Right forelimb (tissue), 1 donor: ENCODE measurements at regions not wholly inside any gene's neighbourhood (a gene's known extent, or its start where the extent isn't known, plus 50 kb on each side); places are given as distances from the start of the nearest gene placed in this dataset.
"Not testable (repeated sequence)": the region's sequence is repeated elsewhere in the genome, so short reads cannot be mapped to it uniquely, and the experiment has no call there.

Source experiments
- DNase-seq: peaks from one replicate; pipeline ENCODE4 v3.0.0-alpha.2; 2018

GRCh38 chr1:30164693-30165092, 558.7 kb downstream of the MATN1 start:
- no peak for DNase-seq

- no peak for DNase-seq
These were observed 560.8 kb downstream of the MATN1 start for GRCh38 chr1:30162565-30162964.

GRCh38 chr1:30161953-30162352, 561.4 kb downstream of the MATN1 start:
- no peak for DNase-seq

GRCh38 chr1:30160999-30161689, 562.2 kb downstream of the MATN1 start:
- DNase-seq, result no peak

GRCh38 chr1:30159015-30159414, 564.4 kb downstream of the MATN1 start:
- no peak for DNase-seq

- DNase-seq, result not testable (repeated sequence)
These were observed 567.7 kb downstream of the MATN1 start for GRCh38 chr1:30155698-30156097.

GRCh38 chr1:30155253-30155652, 568.1 kb downstream of the MATN1 start:
- DNase-seq, result not testable (repeated sequence)

GRCh38 chr1:30153743-30154449, 569.5 kb downstream of the MATN1 start:
- no peak for DNase-seq

- no peak for DNase-seq
These were observed 571.6 kb downstream of the MATN1 start for GRCh38 chr1:30151826-30152225.

GRCh38 chr1:30151119-30151518, 572.3 kb downstream of the MATN1 start:
- no peak for DNase-seq

GRCh38 chr1:30149226-30149625, 574.2 kb downstream of the MATN1 start:
- DNase-seq, result no peak

GRCh38 chr1:30148676-30149075, 574.7 kb downstream of the MATN1 start:
- DNase-seq, result no peak

- DNase-seq, result no peak
These were observed 576.2 kb downstream of the MATN1 start for GRCh38 chr1:30147188-30147587.

GRCh38 chr1:30146448-30146847, 576.9 kb downstream of the MATN1 start:
- no peak for DNase-seq

GRCh38 chr1:30145723-30146303, 577.6 kb downstream of the MATN1 start:
- DNase-seq, result no peak

- no peak for DNase-seq
These were observed 578.6 kb downstream of the MATN1 start for GRCh38 chr1:30144831-30145230.

GRCh38 chr1:30143517-30143916, 579.9 kb downstream of the MATN1 start:
- no peak for DNase-seq

- no peak for DNase-seq
These were observed 582.8 kb downstream of the MATN1 start for GRCh38 chr1:30140566-30140965.

GRCh38 chr1:30138891-30139290, 584.5 kb downstream of the MATN1 start:
- no peak for DNase-seq

- no peak for DNase-seq
These were observed 586.4 kb downstream of the MATN1 start for GRCh38 chr1:30137001-30137400.

- DNase-seq, result no peak
These were observed 587.7 kb downstream of the MATN1 start for GRCh38 chr1:30135698-30136097.

- no peak for DNase-seq
These were observed 588.7 kb downstream of the MATN1 start for GRCh38 chr1:30134466-30135217.

GRCh38 chr1:30133414-30134055, 589.9 kb downstream of the MATN1 start:
- no peak for DNase-seq
